NOMO-1 (cell line): ENCODE measurements at regions not wholly inside any gene's neighbourhood (a gene's known extent, or its start where the extent isn't known, plus 50 kb on each side); places are given as distances from the start of the nearest gene placed in this dataset.
"Not testable (repeated sequence)": the region's sequence is repeated elsewhere in the genome, so short reads cannot be mapped to it uniquely, and the experiment has no call there.

ENCODE experiments used
- DNase-seq, 2 experiments: peaks; one replicate each; lab custom pipeline; 2025; ENCODE audit not compliant: unreplicated experiment in 2 of 2; lab: John Stamatoyannopoulos, UW

DNA sequence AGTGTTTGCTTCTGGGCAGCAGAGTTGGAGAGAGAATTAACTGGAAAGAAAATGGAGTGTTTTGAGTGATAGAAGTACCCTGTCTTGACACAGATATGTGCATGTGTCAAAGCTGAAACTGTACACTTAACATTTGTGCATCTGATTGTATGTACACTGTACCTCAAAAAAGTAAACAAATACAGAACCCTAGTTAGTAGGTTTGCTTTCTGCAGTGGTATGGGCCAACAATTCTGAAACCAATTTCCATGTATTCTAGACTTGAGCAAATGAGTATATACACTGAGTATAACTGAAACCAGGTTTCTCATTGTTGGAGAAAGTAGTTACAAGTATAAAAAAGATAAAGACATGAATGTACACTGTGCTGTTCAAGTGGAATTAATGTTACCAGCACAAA, 52.4 kb downstream of the ELAPOR2 start:
- no peak for DNase-seq

DNA sequence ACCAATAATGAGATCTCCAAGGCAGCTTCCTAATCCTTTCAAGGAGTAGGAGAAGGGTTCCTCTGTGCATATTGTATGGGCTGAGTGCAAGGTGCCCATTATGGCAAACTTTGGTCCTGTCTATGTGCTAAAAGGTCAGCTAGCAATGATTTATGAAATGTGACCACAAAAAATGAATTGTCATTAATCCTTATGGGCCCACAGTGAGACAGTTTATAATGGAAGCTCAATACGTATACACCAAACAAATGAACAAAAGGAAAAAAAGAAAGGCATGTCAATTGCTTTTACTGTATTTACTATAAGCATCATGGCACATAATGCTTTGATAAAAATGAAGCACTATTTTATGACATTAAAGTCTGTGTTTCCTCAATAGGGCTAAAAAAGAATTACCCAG, 54.5 kb downstream of the ELAPOR2 start:
- no peak for DNase-seq

DNA sequence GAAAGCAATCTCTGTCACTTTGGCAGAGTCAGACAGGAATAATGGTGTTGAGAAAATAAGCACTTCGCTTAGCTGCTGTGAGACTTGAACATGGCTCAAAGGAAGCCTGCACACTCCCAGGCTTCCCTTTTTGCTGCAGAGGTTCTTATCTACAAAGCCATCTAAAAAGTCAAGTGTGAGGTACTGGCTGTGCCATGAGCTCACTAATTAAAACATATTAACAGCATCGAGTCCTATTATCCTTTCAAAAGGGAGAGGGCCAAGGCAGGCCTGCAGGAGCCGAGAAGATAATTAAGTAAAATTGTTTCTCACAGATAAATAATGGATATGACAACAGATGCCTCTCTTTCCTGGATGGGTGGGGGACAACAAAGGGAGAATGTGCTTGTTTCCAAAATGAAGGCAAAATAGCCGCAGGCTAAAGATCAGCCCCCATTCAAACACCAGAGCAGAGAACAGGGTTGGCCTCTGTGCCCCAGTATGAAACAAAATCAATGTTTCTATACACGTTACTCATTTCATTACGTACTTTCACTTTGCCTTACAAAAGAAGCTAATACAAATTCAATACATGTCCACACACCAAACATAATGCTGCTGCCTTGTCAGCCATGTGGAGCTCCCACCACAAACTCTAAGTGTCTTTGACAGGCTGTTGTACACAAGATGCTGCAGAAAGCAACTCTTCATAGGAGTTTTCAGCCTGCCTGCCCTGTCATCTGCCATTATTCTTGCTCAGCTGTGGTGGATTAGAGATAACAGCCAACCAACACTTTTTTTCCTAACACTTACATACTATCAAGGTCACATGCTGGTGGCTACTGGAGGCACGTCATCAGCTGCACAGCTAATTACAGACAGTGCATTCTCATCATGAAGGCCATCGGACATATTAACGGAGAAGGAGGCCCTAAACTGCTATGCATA, 55.3 kb downstream of the ELAPOR2 start:
- no peak for DNase-seq

DNA sequence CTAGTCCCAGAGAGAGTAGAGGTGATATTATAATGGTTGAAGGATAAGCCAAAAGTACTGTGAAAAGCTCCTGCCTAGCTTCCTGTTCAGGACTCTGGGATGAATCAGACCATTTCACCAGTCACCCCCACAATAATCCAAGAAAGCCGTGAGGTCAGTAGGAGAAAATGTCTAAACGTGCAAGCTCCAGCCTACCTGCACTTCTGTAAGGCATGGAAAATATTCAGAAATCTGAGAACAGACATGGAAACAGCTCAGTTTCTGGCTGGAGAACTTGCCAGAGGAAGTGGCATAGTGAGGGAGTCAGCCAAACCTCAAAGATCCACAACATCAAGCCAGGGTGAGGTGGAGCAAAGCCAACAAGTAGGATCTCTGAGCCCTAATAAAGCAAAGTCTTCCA, 58.2 kb downstream of the ELAPOR2 start:
- no peak for DNase-seq

DNA sequence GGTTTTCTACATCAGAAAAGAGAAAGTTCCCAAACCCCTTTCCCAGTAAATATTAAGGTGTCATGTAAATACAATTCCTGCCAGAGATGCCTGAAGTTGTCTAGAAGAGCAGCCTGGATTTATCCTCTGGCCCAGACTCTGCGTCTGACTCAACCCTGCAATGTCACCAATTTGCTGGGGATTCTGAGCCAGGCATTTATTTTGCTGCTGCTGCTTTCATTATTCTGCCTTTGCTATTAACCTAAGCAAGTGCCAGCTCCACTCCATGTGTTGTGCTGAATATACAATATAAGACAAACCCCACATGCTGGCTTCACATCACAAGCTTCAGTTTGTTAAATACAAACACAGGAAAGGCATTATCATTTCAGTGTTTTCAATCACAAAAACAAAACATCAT, 59.1 kb downstream of the ELAPOR2 start:
- DNase-seq = no peak

DNA sequence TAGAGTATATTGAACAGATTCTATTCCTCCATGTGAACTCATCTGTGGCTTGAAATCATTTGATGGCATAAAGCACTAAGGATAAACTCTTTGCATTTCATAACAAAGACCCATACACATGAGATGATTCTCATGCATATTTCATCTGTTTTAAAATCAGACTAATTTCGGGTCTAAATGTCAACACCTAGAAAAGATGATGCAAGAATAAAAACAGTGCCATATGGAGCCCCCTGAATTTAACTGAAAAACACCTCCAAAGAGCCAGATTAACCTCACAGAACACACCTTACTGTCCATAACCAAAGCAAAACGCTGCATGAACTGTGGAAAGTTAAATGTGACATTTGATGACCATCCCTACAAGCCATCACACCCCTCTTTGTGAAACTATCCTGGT, 59.7 kb downstream of the ELAPOR2 start:
- no peak for DNase-seq

DNA sequence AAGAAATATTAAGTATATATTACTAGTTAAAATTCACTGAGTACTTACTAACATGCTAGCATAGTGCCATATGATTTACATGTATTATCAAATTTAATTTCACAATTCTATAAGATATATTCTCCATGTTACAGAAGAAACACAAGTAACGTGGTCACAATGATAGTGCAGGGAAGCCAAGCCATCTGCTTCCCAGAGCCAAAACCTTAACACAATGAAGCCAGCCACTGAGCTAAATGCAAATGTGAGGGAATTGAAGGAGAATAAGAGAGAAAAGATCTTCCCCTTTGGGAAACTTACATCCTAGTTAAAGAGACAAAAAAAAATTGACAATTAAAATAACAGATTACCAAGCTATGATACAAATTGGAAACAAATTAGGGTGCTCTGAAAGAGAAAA, 63.6 kb downstream of the ELAPOR2 start:
- DNase-seq = no peak

DNA sequence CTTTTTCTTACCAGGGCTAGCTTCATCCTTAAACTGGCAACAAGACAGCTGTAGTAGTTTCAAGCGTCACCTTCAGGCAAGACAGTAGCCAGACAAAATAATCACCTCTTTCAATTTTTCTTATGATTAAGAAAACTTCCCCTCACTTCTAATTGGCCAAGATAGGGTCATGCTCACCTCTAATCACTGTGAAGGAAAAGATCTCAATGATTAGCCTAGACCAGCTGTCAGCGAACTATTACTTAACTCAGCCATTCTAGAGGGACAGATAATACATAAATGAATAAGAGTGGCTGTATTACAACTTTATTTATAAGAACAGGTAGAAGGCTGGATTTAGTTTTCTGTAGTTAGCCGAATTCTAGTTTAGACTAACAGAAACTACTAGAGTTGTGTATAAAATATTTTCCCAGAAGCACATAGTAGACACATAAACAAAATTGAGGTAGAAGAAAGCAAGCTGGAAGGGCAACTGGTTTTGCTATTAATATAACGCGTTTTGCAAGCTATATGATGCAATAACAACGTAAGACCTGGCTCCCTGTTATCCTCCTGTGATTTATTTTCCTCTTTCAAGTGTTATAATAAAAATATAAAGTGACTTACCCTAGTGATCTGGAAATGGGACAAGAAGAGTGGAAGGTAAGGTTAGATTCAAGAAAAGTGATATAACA, 64.3 kb downstream of the ELAPOR2 start:
- DNase-seq = no peak

DNA sequence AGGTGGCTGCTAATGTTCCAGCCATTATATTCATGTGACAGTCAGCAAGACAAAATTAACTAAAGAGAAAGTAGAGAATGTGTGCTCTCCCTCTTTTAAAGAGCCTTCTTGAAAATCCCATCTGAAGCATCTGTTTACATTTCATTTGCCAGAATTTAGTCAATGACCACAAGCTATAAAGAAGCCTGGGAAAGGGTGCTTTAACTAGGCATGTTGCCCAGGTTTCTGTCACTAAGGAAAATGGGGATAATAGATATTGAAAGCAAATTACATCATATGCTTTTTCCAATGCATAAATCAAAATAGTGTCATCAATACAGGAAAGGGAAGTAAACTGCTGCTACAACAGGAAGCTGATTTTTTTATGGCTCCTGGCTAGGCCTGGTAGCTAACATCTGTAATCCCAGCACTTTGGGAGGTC, 67.7 kb downstream of the ELAPOR2 start:
- no peak for DNase-seq

DNA sequence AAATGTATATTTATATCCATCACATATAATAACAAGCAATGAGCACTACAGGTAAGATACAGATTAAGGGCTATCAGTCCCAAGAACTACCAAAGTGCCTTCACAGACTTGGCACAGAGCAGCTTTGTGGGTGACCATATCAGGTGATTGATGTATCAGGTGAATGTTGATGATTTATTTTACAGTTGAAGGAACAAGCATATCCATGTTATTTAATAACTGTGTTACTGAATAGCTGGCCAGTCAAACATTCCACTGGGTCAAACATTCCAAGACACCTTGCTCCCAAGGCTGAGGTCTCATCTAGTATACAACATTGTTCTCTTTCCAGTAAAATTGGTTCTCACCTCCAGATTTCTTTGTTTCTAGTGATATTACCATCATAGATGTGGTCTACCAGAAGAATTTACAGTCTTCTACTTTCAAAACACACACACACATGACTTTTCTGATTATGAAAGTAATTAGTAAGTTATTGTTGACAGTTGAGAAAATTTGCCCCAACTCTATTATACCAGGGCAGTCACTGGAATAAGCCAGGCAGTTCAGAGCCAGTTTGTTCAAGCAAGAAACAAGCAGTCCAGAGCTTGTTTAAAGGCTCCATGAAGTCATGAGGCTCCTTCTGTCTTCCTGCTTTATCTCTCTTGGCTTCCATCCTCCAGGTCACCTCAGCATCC, 68.2 kb downstream of the ELAPOR2 start:
- no peak for DNase-seq

DNA sequence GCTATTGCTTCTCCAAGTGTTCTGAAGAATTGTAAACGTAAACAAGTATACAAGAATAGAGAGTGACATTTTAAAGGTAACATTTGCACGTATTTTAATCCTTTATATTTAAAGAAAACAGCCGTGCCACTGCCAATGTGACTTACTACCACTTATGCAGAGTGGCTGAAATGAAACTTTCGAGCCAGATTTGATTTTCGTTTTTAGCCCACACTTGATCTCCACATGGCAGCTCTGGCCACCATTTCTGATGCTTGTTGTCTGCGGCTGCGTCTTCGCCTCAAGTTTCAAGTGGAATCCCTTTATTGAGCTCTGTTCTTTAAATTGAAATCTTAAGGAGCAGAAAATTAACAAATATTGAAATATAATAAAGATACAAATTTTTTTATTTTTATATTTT, 70.0 kb downstream of the ELAPOR2 start:
- no peak for DNase-seq

DNA sequence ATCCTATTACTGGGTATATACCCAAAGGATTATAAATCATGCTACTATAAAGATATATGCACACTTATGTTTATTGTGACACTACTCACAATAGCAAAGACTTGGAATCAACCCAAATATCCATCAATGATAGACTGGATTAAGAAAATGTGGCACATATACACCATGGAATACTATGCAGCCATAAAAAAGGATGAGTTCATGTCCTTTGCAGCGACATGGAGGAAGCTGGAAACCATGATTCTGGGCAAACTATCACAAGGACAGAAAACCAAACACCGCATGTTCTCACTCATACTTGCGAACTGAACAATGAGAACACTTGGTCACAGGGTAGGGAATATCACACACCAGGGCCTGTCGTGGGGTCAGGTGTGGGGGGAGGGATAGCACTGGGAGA, 71.6 kb downstream of the ELAPOR2 start:
- not testable (repeated sequence) for DNase-seq

DNA sequence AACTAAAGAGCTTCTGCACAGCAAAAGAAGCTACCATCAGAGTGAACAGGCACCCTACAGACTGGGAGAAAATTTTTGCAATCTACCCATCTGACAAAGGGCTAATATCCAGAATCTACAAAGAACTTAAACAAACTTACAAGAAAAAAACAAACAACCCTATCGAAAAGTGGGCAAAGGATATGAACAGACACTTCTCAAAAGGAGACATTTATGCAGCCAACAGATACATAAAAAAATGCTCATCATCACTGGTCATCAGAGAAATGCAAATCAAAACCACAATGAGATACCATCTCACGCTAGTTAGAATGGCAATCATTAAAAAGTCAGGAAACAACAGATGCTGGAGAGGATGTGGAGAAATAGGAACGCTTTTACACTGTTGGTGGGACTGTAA, 72.1 kb downstream of the ELAPOR2 start:
- DNase-seq = not testable (repeated sequence)

DNA sequence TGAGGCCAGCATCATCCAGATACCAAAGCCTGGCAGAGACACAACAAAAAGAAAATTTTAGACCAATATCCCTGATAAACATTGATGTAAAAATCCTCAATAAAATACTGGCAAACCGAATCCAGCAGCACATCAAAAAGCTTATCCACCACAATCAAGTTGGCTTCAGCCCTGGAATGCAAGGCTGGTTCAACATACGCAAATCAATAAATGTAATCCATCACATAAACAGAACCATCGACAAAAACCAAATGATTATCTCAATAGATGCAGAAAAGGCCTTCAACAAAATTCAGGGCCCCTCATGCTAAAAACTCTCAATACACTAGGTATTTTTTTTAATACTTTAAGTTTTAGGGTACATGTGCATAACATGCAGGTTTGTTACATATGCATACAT, 74.1 kb downstream of the ELAPOR2 start:
- DNase-seq = not testable (repeated sequence)

DNA sequence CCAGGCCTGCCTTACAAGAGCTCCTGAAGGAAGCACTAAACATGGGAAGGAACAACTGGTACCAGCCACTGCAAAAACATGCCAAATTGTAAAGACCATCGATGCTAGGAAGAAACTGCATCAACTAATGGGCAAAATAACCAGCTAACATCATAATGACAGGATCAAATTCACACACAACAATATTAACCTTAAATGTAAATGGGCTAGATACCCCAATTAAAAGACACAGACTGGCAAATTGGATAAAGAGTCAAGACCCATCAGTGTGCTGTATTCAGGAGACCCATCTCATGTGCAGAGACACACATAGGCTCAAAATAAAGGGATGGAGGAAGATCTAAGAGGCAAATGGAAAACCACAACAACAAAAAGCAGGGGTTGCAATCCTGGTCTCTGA, 75.8 kb downstream of the ELAPOR2 start:
- DNase-seq = not testable (repeated sequence)

DNA sequence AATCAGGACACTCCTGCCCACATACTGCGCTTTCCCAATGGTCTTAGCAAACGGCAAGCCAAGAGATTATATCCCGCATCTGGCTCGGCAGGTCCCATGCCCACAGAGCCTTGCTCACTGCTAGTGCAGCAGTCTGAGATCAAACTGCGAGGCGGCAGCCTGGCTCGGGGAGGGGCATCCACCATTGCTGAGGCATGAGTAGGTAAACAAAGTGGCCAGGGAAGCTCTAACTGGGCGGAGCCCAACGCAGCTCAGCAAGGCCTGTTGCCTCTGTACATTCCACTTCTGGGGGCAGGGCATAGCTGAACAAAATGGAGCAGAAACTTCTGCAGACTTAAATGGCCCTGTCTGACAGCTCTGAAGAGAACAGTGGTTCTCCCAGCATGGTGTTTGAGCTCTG, 77.5 kb downstream of the ELAPOR2 start:
- not testable (repeated sequence) for DNase-seq

DNA sequence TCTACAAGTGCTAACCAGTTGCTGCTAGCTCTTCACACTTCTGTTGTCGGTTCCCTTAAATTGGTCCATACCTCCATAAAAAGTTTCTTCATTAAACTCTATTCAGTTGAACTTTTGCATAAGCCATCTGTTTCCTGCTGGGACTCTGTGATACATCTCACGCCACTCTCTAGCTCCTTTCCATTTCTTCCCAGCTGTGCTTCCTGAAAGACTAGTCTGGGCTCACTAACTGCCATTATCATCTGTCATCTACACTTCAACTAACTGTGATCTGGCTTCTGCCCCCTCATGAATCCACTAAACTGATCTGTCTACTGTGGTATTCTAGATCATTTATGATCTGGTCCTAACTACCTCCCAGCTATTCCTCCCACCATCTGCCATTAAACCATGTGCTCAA, 78.3 kb downstream of the ELAPOR2 start:
- no peak for DNase-seq

DNA sequence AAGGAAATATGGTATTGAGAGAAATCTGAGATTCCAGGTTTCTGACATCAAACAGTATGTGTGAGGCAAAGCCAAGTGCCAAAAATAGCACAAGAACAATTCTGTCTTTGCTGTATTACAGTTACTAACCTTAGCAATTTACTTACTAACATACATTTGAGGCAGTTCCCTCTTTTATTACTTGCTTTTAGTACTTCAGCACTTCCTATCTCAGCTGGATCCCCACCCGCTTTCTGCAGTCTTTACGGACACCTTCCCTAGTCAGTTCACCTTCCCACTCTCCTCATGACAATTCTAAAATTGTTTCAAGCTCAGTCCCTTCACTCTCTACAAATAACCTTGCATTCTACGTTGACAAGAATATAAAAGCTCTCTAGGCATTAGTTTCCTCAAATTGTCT, 79.2 kb downstream of the ELAPOR2 start:
- DNase-seq = no peak

DNA sequence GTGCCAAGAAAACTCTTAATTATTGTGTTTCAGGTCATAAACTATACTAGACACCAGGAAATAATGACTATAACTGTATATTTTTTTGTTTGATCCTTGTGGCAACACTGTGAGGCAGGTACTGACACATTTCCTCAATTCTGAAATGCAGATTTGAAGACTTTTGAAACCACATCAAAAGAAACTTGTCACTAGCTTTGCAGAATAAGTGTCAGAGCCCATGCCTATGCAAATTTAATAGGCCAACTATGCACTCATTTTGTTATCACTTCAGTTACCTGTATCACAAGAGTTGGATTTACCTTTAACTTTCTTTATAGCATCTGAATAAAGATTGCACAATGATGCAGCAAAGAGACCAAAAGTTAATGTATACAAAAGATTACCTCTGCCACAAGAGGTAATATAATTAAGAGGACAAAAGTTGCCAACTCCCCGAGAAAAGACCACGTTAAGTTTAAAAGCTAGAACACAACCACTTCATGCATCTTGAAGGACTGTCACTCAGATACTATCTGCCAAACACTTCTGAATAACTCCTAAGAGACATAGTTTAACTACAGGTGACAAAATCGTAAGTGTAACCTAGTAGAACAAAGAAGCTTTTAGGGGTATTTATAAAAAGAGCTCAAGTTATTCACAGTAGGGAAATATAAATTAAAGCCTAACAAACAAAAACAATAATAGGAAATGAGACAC, 80.5 kb downstream of the ELAPOR2 start:
- no peak for DNase-seq

DNA sequence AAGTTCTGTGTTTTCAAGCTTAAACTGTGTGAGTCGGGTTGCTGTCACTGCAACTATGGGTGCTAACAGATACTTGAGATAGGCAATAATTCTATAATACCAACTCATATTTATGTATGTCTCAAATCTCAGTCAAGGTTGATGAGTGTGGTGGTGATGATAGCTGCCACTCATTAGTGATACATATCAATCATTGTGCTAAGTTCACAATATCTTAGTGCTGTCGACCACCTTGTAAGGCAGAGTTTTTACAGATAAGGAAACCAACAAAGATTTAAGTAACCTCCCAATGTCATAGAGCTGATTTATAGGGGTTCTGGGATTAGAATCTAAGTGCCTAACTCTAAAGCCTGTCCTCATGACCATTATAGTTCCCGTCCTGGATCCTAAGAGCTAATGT, 82.5 kb downstream of the ELAPOR2 start:
- no peak for DNase-seq

DNA sequence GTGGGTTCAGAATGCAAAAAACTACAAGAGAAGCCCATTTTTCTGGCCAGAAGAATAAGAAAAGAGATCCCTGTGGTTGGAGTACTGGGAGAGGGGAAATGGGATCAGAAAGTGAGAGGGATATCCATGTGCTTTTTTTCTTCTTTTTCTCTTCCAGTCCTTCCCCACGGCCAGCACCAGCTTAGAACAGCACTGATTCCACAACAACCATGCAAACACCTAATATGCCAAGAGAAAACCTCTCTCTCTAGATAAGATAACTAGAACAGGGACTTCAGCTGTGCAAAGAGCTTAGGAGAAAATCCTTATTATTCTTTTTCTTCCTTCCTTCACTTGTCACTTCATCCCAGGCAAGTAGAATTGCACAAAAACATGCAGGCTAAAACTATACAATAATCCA, 83.5 kb downstream of the ELAPOR2 start:
- DNase-seq = no peak
